NCI-H146 (cell line): ENCODE measurements at regions not wholly inside any gene's neighbourhood (a gene's known extent, or its start where the extent isn't known, plus 50 kb on each side); places are given as distances from the start of the nearest gene placed in this dataset.

Source experiments
- DNase-seq: peaks from one replicate; lab custom pipeline; 2025; lab: John Stamatoyannopoulos, UW

DNA sequence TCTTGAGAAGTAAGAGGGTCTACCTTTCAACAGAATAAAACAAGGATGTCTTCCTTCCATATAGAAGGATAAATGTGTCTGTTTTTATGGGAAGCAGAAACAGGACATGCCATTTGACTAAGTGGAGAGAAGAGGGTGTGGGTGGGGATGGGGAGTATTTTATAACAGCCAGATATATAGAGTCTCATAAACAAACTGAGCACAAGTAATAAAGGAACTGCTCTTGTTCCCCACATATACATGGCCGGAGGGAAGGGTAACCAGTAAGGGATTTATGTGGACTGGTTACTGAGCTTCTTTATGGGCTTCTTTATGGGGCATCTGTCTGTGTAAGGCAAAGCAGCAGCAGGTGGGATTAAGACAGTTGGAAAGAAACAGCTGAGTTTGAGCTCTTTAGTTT lies 558.1 kb downstream of the REEP3 start:
- DNase-seq = no peak

DNA sequence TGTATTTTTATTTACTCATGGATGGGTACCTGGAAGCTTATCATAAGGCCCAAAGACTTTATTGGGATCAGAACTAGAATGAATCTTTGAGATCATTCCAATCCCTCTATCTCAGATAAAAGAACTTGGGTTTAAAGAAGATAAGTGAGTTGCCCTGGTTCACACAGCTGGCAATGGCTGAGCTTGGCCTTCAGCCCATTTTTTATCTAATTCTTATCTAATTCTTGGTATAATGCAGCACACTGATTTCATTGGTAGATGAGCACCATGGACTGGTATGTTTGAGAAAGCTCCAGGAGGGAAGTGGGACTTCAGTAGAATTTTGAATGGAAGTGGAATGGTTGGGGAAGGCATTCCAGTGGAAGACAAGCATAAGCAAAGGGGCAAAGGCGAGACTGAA lies 558.9 kb downstream of the REEP3 start:
- DNase-seq = no peak

DNA sequence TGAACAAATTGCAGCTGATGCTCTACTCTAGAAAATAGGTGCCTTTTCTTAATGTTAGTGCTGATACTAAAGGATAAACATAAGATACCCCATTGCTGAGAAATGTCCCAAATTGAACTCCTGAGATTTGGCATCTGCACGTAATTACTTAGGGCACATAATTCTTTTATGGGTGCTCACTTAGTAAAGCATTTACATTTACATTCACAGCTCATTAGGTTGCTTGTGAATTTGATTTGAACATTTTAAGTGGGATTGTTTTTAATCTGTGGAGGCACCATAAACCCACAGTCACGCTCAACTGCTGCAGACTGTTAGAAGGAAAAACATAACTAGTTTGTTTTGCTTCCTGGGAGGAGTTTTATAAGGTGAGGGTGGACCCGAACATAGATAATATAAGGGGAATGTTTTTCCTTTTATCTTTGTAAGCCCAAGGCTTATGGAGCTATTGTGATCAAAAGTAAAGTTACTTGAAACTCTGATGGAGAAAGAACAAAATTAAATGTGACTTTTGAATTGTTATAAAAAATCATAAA lies 560.8 kb downstream of the REEP3 start:
- no peak for DNase-seq

DNA sequence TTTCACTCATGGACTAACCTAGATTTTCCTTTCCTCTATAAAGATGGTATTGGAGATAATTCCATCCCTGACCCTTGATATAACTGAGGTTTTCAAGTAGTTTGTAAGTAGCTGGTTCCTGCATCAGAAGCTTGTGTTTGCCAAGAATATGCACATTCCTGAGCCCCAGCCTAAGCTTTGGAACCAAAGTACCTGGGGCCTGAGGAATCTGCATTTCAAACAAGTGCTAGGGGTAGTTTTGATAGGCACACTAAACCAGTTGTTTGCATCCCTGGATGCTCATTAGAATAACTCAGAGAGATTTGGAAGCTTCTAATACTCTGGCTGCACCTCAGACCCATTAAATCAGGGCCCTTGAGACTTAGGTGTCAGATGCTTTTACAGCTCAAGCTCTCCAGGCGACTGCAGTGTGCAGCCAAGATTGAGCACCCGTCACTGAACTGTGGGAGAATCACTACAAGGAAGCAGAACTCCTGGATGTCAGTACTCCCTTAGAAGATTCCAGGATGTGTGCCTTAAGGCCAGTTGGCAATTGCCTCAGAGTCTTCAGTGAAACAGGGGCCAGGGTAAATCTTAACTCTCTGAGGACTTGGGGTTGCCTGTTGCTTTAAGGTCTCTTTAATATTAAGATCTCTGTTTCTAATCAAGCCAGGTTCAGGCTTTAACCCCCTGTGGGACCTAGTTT lies 565.0 kb downstream of the REEP3 start:
- no peak for DNase-seq

DNA sequence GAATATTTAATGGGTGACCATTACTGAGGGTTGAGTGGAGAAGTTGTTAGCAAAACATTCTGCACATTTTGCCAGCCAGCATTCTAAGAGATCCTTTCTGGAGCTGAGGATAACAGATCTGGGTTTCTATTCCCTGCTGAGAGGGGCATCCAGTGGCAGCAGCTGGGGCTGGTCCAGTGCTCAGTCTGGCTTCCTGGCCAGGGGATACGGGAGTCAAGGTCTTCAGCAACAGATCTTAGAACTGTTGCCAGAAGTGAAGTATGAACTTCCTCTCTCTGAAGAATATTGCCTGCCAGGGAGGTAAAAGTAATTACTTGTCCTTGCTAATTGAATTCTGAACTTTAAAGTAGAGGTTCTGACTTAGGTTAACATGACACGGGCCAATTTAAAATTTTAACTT lies 568.4 kb downstream of the REEP3 start:
- DNase-seq = no peak

DNA sequence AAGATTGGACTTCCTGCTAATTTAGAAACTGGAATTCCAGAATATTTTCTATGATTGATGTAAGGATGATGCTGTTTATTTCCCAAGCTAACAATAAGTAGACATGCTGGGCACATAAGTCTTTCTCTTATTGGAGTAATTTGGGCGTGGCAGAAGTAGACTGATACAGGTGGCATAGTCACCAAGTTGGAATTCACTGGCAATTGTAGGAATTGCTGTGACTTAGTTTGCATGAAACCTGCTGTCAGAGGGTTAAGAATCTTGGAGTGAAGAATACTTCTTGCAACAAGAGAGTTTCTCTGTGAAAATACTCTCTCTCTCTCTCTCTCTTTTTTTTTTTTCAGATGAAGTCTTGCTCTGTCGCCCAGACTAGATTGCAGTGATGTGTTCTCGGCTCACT lies 569.7 kb downstream of the REEP3 start:
- no peak for DNase-seq

DNA sequence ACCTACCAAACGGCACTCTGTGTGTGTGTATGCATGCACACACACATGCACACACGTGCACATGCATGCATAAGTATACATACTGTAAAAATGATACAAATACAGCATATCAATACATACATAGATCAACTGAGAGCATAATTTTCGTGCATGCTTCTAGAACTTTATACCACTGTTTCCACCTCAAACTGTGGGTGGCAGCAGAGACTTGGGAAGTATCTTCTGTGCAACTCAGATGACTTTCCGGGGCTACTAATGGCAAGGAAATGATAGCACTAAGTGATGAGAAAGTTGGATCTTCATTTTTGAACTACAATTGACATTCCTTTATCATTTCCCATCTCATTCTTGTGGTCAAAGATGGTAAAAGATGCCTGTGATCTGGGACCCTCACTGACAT lies 570.7 kb downstream of the REEP3 start:
- DNase-seq = no peak

DNA sequence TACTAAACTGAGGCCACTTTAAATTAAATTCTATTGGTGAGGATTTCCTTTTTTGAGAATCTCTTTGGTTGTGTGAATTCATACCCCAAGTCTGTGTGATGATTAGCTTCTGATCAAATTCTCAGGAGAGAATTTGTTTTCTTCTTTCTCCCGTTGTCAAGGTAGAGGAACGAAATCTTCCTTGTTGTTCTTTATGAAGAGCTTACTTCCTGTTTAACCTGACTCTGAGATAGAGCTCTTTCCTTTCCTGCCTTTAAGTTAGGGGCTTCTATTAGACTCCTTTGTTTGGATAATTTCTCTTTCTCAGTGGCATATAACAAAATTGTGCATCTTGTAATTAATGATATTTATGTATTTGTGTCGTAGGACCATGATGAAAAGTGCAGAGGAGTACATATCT lies 572.1 kb downstream of the REEP3 start:
- no peak for DNase-seq

DNA sequence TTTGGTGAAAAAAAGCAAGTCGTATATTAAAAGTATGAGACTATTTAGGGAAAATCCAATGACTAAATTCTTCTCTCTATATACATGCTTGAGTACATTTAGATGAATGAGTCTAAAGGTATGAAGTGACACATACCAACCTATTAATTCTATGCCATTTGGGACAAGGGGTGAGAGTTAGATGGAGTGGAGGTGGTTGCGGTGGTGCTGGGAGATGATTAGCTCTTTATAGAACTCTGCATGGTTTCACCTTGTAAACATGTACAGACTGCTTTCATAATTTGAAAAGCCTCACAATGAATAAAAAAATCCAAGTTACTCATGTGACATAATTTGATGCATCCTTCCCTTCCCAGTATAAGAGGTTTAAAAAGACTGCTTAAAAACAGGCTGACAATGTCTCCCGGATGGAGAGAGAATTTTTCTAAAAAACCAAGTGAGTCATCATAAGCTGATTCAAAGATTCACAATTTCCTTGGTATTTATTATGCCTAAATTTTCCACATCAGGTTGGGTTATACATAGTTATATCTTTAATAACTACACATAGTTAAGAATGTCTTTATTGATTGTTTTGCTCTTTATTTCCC lies 572.8 kb downstream of the REEP3 start:
- DNase-seq = no peak

DNA sequence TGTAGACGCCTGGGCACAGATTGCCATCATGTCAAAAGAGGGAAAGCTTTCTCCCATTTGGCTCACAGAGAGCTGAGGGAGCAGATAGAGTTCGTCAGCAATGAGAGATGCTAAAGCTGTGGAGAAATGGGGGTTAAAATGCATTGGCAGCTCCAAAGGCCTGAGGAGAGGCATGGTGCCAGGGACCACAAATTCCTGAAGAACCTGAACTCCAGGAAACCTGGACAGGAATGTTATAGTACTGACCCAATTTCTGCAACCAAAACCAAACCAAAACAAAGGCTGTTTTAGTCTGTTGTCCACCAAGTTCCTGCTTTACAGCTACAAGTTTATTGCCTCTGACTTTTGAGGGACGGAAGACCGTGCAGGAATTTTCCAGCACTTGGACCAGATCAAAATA lies 575.7 kb downstream of the REEP3 start:
- DNase-seq = no peak

DNA sequence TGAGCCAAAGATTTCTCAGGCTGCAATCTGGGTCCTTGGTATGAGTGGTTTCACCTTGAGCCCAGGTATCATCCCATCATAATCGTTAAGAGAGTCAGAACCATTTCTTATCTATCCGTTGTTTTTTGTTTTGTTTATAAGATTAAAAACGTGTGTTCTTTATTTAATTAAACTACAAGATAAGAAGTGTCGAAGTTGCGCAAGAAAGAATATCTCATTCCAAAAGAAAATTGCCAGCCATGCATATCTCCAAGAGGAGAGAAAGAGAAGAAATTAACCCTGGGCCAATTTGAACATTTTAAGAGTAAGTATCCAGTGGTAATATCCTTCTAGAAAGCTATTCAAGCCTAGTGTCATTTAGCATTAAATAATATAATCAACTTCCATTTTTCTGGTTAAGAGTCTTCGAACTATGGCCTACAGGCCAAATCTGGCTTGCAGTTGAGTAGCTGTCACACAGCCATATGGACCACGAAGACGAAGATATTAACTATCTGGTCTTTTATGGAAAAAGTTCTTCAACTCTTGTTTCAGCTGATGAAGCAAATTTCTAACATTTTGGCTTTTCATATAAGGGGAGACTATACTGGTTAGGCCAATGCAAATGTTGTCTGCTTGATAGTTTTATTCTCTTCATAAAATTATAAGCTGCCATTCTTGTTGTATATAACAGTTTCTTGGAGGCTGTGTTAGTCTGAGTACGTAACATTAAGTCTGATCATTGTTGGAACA lies 576.4 kb downstream of the REEP3 start:
- DNase-seq = no peak

DNA sequence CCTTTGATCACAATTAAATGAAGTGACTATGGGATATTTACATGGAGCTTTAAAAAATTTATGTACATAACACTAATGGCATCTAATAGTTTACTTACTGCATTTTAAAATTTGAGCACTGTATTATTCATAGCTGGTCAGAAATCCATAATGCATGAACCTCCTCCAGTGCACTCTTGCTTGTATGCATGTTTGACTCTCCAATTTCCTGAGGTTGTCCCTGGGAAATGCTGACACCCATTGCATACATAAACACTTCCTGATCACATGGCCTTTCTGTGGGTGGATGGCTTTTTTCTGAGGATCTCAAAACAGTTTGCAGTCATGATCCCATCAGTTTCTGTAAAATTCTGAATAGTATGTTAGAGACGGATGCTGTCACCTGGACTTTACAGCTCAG lies 577.8 kb downstream of the REEP3 start:
- DNase-seq = no peak

DNA sequence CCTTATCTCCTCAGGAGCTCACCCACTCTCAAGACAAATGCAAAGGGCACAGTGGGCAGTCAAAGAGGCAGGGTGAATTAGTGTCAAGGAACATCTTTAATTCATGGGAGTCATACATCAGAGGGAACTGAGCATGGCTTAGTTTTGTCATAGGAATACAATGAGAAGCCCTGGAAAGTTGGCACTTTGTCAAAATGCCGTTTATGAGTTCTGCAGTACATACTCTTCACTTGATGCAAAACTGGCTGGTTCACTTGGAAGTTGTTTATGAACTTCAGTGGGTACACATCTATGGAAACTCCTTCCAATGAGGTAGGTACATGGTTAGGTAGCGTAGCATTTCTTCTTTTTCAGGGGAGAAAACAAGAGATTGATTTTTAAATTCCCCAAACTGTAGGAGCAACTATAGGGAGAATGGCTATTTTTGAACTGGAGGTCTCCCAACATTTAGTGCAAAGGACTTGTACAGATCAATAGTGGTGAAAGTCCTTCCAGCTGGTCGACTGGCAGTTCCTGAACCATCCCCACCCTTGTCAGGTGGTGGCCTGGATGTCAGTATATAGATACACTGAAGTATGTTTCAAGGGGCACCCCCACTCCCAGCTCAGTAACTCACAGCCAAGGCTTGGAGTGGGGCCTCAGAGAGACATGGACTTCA lies 580.5 kb downstream of the REEP3 start:
- DNase-seq = no peak

DNA sequence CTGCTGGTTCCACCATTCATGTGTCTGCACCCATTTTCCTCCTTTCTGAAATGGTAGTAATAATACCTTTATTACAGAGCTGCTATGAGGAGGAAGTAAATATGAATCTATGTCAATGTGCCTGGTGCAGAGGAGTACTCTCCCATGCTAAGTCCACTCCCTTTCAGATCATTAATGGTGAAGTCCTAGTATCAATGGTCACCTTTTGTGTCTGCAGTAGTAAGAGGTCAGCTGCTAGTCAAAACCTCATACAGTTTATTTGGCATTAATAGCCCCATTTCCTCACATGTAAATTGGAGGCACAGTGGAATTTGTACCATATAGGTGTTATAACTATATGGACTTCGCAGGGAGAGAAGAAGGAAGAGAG lies 581.0 kb downstream of the REEP3 start:
- no peak for DNase-seq

DNA sequence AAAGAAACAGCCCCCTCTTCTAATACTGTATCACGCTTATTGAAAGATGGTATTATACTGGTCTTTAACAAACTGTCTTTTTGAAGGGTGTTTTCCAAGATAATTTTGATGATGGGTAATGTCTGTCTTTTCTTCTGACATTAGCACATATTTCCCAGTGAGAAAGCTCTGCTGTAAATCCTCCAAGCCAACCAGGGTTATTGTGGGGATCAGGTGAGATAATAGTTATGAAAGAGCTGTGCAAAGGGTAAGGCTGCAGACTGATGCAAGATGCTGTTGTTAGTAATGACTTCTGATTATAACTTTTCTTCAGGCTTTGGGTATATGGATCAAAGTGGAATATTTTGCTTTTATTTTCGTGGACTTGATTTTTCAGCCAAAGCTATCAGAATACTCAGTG lies 581.7 kb downstream of the REEP3 start:
- no peak for DNase-seq

DNA sequence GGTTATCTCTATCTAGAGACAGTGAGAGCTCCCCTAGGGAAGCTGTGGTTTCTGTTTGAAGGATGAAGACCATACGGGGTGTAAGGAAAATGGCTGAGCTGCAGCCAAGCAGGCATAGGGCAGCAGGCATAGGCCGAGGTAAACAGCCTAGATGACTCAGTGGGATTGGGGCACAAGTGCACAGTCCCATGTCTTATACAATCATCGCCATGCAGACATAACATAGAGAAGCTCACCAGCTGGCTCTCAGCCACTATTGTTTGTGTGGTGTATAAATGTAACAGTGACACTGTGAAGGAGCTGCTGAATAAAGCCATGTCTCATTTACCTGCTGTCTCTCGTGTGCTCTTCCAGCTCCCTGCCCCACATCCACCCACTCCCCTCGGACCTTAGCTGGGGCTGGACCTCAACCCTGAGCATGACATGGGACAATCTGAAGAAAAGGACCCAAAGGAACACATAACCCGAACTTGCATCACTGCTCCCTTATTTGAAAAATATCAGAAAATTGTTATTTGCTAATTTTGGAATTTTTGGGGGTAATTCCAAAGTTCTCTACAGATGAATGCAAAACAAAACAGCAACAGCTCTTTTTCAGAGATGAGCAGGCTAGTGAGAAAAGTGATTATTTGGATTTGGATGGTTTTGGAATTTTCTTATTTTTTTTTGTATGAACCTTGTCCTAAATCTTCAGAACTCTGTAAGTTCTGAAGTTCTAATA lies 582.7 kb downstream of the REEP3 start:
- DNase-seq = no peak

DNA sequence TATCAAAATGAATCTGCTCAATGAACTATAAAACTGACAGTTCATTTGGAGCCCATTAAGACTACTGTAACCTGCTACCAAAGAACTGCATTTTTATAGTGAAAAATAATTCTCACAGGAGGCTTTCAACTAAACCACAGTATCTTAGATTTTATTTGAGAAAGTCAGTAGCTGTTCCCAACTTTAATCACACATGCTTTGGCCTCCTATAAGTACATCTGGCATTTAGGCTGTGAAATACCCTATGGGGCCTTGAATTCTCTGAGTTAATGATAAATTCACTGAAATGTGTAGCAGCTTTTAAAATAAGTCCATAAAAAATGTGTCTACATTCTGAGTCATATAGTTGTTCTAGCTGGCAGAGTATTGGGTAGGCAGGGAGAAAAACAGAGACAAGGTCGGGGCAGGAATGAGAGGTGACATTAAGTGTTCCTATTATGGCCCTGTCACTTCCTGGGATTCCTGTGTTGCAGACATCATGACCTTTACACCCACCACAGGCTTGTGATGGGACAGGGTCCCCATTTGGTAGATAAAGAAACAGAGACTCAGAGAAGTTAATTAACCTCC lies 588.8 kb downstream of the REEP3 start:
- DNase-seq = no peak

DNA sequence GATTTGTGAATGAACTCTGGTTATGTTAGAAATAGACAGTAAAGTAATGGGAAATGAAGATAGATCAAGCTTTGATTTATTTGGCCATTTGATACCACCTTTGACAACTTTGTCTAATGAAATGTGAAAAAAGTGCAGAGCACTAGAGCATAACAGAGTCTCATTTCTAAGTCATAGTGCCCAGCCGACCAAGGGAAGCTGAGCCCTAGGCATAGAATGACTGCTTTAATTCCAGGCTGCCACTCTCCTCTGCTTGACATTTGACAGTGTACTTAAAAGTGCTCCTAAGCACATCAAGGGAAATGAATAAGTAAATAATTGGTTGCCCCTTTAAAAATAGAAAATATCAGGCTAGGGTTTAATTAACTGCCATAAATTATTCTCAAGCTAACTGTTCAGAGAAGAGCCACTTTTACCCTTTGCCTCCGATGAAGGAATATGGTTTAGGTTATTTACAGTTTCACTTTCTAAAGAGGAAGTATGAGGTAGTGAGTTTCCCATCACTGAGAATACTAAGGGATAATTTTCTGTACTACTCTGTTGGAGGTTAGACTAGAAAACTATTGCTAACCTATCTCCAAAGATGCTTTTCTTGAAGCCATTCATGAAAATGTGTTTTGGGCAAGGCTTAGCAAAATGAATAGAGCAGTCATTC lies 591.6 kb downstream of the REEP3 start:
- no peak for DNase-seq

DNA sequence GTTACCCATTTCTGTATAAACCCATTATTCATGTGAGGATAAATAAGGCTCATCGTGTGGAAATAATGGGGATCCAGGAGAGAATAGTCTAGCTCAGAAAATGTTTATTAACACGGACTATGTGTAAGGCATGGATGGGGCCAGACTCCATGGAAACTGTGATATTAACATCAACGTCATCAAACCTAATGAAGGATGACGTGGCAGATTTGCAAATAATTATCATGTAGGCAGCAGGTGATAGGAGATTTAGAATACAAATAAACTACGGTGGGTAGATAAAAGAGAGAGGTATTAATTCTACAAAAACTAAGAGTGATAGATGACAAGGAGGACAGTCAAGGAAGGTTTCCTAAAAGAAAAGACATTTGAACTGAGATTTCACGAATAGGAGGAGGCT lies 592.2 kb downstream of the REEP3 start:
- DNase-seq = no peak

DNA sequence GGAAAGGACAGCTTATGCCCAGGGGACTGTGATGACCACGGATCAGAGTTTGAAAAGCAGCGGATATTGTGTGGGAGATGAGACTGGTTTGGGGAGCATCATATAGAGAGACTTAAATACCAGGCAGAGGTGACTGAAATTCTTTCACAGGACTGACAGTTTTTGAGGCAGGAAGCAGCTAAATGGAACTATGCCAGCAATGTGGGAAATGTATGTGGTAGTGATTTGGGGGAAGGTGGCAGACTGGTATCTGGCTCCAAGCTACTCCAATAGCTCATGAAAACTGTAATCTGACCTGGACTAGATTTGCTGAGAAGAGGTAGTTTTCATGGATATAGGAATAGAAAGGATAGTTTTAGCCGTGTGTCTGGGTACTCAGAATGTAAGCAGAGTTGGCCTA lies 592.6 kb downstream of the REEP3 start:
- DNase-seq = no peak

DNA sequence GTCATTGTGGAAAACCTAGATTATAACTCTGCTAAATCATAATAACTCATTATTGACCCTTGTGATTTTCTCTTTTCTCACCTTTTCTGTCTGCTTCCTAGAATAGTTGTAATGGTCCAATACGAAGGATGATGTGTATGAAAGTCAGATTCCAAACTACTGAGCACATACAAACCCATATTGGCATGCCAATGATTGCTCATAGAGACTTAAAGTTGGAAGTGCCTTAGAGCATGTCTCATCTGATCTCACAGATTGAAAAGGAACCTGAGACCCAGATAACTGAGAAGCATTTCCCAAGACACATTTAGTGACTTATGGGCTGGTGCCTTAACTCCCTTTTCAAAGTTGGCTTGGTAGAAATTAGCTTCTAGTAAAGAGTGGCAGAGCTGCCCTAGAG lies 594.3 kb downstream of the REEP3 start:
- DNase-seq = no peak
